Right atrium auricular region (tissue), 2 donors: ENCODE measurements at regions not wholly inside any gene's neighbourhood (a gene's known extent, or its start where the extent isn't known, plus 50 kb on each side); places are given as distances from the start of the nearest gene placed in this dataset.

Experiments used
- DNase-seq: peaks from one replicate; pipeline ENCODE4 v3.0.0-alpha.2; 2019; ENCODE audit warnings: low spot score
- H3K27ac ChIP-seq, 2 donors: fragments of 200-600 bp; sonication (generic); 1 replicate in 1 of 2; 2 replicates in 1 of 2; pipeline ENCODE4 v1.5.1; 2016 to 2019
- H3K27me3 ChIP-seq, 2 donors: fragments of 200-600 bp; sonication (generic); one replicate each; pipeline versions ENCODE4 v1.5.1 to v1.6.0; 2017 to 2019
- H3K36me3 ChIP-seq: fragments of 200-600 bp; sonication (generic); one replicate; pipeline ENCODE4 v1.5.1; 2016
- H3K4me1 ChIP-seq, 2 donors: fragments of 200-600 bp; sonication (generic); one replicate each; pipeline versions ENCODE4 v1.5.1 to v1.6.0; 2017 to 2019
- H3K4me3 ChIP-seq, 2 donors: fragments of 200-600 bp; sonication (generic); 1 replicate in 1 of 2; 2 replicates in 1 of 2; pipeline ENCODE4 v1.5.1; 2017 to 2019; ENCODE audit warnings: mild to moderate bottlenecking in 1 of 2, moderate library complexity in 1 of 2
- H3K9me3 ChIP-seq, 2 donors: fragments of 200-600 bp; sonication (generic); one replicate each; pipeline ENCODE4 v1.5.1; 2019
- TF ChIP-seq, protein P1 (sequence below), 2 donors: fragments of 200-600 bp; sonication (generic); IDR thresholded peaks; one replicate each; pipeline ENCODE4 v1.5.1; 2019; ENCODE audit warnings: antibody characterized with exemption in 2 of 2

DNA sequence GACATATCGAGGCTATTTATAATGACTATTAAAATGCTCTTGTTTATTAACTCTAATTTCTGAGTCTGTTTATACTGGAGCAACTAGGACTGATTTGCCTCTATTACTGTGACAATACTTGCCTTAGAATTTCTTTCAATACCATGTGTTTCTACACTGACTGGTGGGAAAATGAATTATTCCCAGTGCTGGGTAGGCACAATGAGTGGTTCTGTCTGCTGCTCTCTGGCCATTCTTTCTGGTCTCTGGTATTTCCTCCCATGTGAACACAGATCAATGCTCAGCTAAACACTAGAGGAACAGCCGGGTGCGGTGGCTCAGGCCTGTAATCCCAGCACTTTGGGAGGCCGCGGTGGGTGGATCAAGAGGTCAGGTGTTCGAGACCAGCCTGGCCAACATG lies 390.5 kb downstream of the PRDM2 start:
- DNase-seq, result no peak
- H3K9me3 ChIP-seq, result peaks cover 6 to 15% of the 10 kb centered on the region in 2 donors
- no peaks in the 10 kb centered on the region for H3K27me3 ChIP-seq
- no peaks in the 10 kb centered on the region for H3K36me3 ChIP-seq
- TF ChIP-seq, protein P1, sequence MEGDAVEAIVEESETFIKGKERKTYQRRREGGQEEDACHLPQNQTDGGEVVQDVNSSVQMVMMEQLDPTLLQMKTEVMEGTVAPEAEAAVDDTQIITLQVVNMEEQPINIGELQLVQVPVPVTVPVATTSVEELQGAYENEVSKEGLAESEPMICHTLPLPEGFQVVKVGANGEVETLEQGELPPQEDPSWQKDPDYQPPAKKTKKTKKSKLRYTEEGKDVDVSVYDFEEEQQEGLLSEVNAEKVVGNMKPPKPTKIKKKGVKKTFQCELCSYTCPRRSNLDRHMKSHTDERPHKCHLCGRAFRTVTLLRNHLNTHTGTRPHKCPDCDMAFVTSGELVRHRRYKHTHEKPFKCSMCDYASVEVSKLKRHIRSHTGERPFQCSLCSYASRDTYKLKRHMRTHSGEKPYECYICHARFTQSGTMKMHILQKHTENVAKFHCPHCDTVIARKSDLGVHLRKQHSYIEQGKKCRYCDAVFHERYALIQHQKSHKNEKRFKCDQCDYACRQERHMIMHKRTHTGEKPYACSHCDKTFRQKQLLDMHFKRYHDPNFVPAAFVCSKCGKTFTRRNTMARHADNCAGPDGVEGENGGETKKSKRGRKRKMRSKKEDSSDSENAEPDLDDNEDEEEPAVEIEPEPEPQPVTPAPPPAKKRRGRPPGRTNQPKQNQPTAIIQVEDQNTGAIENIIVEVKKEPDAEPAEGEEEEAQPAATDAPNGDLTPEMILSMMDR (IDR thresholded peaks at IDR 0.05), result no peak
- H3K4me3 ChIP-seq, result no peak overlapping the region
- no peak overlapping the region for H3K27ac ChIP-seq
- H3K4me1 ChIP-seq, result no peaks in the 10 kb centered on the region

DNA sequence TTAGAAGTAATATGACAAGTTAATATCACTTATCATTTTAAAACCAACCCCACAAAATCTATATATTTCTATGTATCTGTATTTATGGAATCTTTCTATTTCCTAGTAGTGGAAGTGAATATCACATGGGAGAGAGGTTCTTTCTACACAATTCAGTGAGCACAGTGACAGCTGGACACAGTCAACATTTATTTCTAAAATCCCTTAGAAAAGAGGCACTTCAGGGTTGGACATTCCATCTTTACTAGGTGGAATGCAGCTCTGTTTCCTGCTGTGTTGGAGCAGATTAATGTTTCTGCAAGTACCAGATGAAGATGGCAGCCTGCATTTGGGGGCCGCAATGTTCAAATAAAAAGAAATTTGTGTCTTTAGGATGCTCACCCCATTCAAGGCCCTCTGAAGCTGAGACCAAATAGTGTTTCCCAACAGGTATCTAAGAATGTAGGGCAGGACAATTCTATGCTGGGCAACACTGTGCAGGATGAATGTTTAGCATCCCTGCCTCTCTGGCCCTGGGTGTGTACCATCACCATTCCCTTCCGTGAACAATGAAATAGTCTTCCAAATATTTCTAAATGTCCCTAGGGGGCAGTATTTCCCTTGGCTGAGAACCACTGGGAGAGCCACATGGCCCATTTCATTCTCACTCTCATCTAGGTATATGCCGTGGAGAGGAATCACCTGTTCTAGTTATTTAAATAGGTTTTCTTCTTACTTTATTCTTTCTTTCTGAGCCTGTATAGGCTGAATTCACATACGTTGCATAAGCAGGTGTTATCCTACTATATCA lies 394.8 kb downstream of the PRDM2 start:
- no peak for DNase-seq

DNA sequence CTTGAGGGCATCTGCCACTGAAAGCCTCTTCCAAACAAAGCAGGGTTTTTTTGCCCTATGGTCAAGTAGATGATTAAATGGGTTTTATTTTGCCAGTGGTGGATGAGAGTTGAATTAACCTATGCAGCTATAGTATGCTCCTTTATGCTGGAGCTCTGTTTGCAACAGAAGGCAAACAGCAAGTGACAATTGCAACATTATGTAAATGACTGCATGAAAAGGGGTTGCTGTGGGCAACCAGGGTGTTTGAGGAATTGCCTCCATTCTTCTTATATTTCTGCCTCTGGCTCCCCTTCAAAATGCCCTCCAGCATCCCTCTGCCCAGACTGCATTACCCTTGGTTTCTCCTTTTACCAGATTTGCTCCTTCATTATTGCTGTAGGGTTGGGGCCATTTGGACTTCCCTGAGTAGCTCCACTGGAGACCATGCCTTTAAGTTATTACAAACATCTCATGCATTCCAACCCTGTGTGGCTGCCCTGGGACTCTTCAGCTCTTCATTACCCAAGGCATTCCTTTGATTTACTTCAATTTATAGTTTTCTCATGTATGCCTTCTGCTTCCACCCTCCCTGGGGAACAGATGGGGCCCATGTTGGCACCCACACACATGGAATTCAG lies 398.4 kb downstream of the PRDM2 start:
- Histone ChIP-seq H3K27ac (no peak overlapping the region), H3K9me3 (peaks cover 0 to 3% of the 10 kb centered on the region in 2 donors), H3K27me3 (no peaks in the 10 kb centered on the region), H3K4me3 (no peak overlapping the region), H3K36me3 (no peaks in the 10 kb centered on the region), H3K4me1 (no peaks in the 10 kb centered on the region)
- TF ChIP-seq, protein P1 (IDR thresholded peaks at IDR 0.05), result no peak
- no peak for DNase-seq

More for the DNA sequence above, 394.8 kb downstream of the PRDM2 start:
- Histone ChIP-seq H3K36me3 (no peaks in the 10 kb centered on the region), H3K27me3 (no peaks in the 10 kb centered on the region), H3K27ac (no peak overlapping the region), H3K9me3 (peaks cover 6 to 8% of the 10 kb centered on the region in 2 donors), H3K4me1 (no peaks in the 10 kb centered on the region), H3K4me3 (no peak overlapping the region)
- TF ChIP-seq, protein P1 (IDR thresholded peaks at IDR 0.05), result peak in 1 of 2 donors; percentile 40

DNA sequence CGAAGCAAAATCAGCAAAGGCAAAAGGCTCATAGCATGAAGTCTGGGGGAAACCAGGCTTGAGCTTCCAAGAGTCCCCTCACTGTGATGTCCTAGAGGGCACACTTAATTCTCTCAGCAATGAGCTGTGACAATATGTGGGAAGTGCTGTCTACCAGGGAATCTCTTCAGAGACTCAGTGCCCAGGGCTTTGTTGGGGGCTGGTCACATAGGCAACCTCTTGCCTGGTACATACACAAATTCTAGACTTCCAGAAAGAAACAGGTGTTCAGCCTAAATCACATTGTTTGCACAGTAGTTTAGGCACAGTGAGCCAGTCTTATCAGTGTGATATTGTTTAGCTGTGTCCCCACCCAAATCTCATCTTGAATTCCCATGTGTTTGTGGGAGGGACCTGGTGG lies 400.5 kb downstream of the PRDM2 start:
- peaks cover 0 to 3% of the 10 kb centered on the region in 2 donors for H3K9me3 ChIP-seq
- no peak overlapping the region for H3K27ac ChIP-seq
- no peak for DNase-seq
- H3K4me1 ChIP-seq, result no peaks in the 10 kb centered on the region
- TF ChIP-seq, protein P1 (IDR thresholded peaks at IDR 0.05), result no peak
- H3K27me3 ChIP-seq, result no peaks in the 10 kb centered on the region
- no peak overlapping the region for H3K4me3 ChIP-seq
- H3K36me3 ChIP-seq, result no peaks in the 10 kb centered on the region

DNA sequence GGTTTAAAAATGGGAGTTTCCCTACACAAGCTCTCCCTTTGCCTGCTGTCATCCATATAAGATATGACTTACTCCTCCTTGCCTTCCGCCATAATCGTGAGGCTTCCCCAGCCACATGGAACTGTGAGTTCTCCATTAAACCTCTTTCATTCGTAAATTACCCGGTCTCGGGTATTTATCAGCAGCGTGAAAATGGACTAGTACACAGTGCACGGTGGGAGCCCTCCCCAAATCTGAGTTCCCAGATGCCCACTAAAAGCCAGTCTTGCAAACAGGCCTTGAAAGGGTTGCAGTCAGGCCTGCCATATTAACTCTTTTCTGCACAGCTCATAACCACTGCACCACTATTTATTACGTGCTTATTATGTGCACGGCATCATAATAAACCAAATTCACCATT lies 400.9 kb downstream of the PRDM2 start:
- no peak overlapping the region for H3K27ac ChIP-seq
- no peaks in the 10 kb centered on the region for H3K4me1 ChIP-seq
- DNase-seq, result no peak
- TF ChIP-seq, protein P1 (IDR thresholded peaks at IDR 0.05), result no peak
- H3K27me3 ChIP-seq, result no peaks in the 10 kb centered on the region
- H3K4me3 ChIP-seq, result no peak overlapping the region
- H3K36me3 ChIP-seq, result no peaks in the 10 kb centered on the region
- H3K9me3 ChIP-seq, result peaks cover 0 to 3% of the 10 kb centered on the region in 2 donors
